Putamen (tissue), 1 donor: ENCODE measurements at regions not wholly inside any gene's neighbourhood (a gene's known extent, or its start where the extent isn't known, plus 50 kb on each side); places are given as distances from the start of the nearest gene placed in this dataset.

Experiments
- DNase-seq: peaks from one replicate; pipeline ENCODE4 v3.0.0-alpha.2; 2016; ENCODE audit warnings: low spot score

DNA sequence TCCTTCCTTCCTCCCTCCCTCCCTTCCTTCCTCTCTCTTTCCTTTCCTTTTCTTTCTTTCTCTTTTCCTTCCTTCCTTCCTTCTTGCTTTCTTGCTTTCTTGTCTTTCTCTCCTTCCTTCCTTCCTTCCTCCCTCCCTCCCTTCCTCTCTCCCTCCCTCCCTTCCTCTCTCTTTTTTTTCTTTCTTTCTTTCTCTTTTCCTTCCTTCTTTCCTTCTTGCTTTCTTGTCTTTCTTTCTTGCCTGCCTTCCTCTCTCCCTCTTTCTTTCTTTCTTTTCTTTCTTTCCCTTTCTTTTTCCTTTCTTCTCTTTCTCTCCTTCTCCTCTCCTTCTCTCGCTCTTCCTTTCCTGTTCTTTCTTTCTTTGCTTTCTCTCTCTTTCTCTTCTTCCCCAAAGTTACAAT lies 728.4 kb upstream of the ADAMTS5 start:
- DNase-seq = no peak

DNA sequence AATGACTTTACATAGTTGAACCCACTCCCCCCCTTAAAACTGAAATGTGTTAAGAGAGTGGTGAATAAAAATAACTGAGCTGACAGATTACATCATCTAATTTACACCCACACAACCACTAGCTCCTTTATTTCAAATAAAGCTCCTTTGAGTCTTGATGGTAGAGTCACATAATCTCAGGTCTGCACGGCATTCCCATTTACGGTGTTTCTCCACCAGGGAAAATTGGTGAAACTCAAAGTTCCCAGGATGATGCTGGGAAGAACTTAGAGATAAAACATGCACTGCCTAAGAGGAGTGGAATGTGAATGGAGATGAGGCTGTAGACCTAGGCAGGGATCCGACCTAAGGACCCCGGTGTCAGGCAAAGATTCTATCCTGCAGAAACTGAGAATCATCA lies 727.8 kb upstream of the ADAMTS5 start:
- peak; percentile 59 for DNase-seq

DNA sequence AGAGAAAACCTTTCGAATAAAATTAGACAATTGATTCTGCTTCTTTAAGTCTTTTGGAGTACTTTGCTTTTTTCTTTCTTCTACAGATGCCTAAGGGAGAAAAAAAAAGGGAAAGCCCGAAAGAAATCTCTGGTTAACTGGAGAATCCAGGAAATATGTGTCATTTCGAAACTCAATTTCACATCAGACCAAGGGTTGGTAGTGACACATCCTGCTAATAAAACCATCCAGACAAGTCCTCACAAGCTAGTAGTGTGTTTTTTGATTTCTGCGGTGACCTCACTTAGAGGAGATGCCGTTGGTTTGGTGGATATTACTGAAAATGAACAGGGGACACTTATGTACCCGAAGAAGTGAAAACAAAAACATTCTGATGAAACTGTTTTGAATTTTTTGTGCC lies 726.5 kb upstream of the ADAMTS5 start:
- no peak for DNase-seq

DNA sequence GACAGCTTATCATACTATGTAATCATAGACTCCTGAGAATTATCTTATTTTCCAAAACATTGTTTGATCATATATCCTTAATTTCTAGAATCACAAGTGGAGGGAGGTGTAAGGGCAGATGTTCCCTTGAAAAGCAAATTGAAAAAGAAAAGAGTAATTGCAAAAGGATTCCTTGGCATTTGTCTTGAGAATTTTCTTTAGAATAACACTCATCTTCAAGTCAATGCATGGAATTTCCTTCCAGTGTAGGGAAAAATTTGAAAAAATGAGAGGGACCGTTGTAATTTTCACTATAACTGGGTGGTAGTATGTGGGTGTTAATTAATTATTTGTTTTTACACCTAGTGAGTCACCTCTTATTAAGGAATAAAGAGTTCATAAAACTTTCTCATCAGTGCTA lies 724.6 kb upstream of the ADAMTS5 start:
- no peak for DNase-seq

DNA sequence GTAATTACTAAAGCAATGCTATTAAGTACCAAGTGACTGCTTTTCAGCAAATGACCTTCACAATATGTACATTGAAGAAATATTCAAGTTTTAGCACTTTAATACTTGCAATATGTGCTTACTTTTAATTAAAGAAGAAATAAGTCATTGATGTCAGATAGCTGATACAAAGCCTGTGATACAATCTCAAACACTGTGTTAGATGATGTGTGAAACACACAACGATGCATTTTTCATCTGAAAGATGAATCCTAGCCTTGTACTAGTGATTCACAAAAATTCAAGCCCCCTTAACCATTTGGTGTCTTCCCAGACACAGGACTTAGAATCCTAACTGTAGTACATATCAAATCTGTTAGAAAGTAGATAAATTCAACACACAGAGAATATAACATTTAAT lies 724.1 kb upstream of the ADAMTS5 start:
- DNase-seq = no peak

DNA sequence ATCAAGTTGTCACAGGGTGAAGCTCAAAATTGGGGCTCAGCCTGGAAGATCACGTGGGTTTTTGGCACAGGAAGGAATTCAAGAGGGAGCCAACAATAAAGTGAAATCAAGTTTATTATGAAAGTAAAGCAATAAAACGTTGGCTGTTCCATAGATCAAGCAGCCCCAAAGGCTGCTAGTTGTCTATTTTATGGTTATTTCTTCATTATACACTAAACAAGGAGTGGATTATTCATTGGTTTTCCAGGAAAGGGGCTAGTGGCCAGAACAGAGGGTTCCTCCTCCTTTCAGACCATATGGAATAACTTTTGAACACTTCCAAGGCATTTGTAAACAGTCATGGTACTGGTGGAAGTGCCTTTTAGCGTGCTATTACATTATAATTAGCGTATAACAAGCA lies 723.5 kb upstream of the ADAMTS5 start:
- DNase-seq = no peak

DNA sequence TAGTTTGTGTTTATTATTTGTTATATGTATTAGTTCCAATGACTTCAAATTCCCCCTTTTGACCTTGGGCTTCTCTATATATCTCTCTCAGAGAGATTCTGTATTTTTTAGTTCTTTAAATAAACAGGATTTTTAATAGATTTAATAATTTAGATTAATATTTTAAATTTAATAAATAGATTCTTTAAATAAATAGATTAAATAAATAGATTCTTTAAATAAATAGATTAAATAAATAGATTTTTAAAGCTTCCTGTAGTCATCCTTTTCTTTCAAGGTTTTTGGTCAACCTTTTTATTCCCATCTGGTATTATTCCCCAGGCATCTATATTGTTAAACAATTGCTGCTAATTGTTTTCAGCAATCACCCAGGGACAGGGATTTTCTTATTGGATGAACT lies 721.9 kb upstream of the ADAMTS5 start:
- no peak for DNase-seq

DNA sequence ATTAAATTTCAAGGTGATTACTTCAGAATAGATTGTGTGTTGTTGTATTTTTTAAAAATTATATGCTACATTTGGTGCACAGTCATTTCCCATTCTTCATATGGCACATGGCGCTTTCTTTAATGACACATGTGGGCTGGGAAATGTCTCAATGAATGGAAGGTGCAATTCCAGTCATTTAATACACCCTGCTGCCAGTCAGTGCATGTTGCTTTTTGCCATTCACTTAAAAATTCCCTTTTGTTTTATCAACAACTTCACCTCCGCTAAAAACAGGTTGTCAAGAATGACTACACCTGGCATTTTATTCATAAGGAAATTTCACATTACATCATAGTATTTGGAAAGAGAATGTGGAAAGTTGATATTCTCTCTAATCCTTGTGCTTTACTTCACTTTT lies 716.4 kb upstream of the ADAMTS5 start:
- no peak for DNase-seq

DNA sequence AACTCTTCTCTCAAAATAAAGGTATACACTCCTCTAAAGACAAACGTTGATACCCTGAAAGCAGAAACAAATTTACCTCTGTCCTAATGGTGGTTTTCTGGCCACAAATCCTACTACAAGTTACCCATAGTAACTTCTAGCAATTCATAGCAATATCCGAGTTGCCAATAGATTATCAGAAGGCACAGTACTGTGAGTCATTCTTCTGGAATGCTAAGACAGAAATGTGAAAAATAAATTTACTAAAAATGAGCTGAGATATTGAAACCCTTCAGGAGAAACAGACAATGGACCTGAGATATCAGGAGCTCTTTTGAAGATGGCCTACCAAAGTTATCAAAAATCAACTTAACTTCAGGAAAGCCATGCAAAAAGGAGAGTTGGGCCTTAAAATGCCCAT lies 715.0 kb upstream of the ADAMTS5 start:
- no peak for DNase-seq

DNA sequence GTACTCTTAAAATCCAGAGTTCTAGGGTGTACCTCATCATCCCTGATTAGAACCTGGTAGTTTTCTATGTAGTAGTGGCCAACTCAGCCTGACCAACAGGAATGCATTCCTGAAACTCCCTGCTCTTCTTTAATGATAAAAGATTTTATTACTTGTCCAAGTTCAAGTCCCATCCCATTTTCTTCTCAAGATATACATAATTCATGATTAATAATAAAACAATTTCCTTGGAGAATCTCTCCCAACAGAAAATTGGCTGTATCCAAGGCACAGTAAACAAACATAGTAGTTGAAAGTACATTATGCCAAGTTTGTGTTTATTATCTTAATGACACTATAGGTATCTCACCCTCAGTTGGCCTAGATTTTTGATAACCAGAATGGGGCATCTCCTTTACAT lies 714.1 kb upstream of the ADAMTS5 start:
- DNase-seq = no peak

DNA sequence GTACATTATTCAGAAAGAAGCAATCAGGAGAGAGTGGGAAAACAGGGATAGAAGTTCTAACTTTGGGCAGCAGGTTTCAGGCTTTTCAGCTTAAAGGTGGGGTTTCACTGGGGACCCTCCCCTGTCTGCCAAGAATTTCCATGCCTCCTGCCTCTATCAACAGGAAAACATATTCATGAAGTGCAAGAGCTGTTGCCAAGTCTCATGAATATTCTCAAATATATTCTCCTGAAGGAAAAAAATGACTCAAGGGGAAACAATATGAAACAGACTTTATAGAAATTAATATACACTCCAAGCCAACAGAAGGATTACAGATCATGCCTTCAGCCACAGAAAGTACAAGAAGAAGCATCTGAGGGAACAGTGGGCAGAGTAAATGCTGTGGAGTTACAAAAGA lies 713.3 kb upstream of the ADAMTS5 start:
- DNase-seq = no peak

DNA sequence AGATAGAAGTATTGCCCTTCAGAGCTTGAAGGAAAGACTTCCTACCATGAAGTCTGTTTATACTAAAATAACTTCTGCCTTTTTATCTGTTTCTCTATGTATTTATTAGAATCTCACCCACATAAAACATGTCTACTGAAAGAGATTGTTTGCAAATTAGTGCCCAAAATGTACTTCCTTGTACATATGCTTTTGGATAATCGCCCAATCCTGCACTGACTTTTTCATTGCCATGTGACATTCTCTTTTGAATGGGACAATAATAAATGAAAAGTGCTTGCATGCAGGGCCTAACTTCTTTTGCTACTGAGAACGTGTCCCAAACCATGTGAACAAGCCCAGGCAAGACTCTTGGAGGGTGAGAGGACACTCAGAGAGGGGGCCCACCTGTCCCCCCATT lies 711.6 kb upstream of the ADAMTS5 start:
- no peak for DNase-seq

DNA sequence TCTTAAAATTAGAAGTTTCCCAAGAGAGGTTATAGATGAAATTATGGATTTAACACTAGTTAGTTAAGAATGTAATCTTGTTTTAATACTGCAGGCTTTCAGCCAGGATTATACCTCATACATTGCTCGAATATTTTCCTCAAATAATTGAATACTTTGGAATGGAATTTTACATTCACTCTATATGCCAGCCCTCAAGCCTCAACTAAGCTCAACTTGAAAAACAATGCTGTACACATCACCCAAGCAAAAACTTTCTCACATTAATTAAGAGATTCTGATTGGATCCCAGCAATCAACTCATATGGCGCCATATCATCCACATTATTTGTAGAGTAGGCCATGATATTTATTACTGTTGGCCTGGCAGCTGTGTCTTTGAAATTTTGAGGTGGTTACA lies 710.7 kb upstream of the ADAMTS5 start:
- DNase-seq = no peak

DNA sequence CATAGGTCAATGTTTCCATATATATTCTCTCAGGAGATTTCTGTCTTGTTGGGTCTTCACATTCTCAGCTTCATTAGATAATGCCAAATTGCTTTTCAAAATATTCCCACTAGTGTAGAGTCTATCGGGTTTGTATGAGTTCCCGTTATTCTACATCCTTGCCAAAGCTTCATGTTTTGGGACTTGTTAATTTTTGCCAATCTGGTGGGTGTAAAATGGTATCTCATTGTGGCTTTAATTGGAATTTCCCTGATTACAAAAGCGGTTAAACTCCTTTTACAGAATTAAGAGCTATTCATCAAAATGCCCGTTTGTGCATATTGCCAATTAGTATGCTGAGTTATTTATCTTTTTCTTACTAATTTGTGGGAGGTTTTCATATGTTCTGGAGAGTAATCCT lies 708.4 kb upstream of the ADAMTS5 start:
- DNase-seq = no peak

DNA sequence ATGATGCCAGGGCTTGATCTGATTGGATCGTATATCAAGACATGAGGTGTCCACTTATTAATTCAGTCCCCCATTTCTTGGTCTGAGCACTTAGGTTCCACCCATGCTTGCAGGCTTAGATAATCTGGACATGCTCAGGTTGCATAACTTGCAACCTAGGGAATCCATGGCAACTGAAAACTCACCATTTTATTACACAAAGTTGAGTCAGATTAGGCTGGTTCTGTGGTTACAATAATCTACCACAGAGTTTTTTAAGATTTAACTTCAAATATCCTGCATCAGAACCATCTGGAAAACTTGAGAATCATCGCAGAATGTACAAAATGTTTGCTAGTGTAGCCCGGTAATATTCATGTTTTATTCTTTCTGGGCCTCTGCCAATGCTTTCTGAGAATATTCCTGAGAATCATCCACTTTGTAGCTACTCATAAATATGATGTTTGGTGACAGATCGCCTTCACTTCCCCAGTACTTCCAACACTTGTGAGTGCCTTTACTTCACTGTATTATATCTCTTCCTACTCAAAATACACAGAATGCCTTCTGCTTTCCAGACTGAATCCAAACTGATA lies 707.2 kb upstream of the ADAMTS5 start:
- no peak for DNase-seq

DNA sequence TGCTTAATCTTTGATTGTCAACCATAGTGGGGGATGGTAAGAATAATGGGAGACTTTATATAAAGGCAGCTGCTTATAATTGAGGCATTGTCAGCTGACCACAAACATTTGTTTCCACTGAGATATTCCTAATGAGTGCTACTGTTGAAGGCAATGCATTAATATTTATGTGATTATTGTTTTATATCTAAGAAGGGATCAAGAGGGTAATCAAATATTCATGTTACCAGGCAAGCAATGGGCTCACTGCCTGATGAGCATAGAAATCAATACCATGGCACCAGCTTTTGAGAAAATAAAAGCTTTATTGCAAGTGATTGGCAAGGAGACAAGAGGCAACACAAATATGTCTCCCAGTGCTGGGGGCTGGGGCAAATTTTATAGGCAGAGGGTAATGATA lies 706.7 kb upstream of the ADAMTS5 start:
- DNase-seq = no peak

DNA sequence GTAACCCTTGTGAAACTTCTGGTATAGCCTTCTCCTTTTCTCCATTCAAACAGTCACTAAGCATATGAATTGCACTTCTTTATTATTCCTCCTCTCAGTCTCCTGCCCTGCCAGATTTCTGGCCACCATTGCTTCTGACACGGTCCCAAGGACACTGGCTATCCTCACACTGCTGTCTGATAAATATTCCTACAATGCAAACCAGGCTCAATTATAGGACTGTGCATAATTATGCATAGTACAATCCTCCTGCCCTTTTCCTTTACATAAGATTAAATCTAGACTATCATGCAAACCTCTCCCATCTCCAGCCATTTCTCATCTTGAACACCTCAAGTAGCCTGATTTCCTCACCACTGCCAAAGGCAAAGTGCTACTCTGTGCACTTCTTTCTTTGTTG lies 704.3 kb upstream of the ADAMTS5 start:
- no peak for DNase-seq

DNA sequence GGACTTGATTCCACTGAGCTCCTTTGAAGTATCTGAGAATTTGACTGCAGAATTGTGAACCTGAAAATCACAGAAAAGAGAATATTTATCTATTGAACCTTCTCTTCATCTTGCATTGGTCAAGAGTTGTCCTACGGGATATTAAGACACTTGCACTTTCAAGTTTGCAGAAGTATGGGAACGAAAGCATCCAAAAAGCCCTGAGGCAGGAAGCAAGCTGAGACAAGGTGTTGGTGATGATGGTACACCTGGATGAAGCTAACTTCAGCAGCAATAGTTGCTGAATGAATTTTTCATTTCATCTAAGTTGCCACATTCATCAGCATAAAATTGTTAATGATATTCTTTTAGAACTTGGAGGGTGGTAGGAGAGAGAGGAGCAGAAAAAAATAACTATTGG lies 686.6 kb upstream of the ADAMTS5 start:
- no peak for DNase-seq

DNA sequence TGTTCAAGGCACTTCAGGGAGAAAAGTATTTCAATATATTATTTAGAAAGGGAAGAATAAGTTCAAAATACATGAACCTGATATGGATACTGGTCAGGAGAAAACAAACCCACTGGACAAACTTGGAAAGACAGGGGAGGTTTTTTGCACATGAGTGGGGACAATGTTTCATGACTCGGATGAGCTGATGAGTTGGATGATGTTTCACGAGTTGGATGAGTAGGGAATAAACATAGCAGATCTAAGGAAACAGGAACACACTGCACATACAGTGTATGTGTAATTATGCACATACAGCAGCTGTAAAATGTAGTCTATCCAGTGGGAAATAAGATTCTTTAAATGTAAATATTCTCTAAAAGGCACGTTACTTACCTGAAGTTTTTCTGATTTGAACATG lies 682.9 kb upstream of the ADAMTS5 start:
- DNase-seq = no peak

DNA sequence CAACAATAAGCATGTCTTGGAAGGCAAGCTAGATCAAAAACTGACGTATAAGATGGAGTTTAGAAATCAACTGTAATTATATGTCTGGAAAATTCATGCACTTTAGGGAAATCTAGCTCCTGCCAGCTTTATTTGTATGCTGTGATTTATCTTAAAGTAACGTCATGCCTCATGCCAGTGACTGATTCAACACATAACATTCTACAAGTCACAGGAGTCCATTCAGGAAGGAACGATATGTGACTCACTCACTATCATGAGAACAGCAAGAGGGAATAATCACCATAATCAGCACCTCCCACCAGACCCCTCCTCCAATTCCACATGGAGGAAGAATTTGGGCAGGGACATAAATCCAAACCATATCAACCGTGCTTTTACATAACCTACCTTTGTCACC lies 682.4 kb upstream of the ADAMTS5 start:
- DNase-seq = no peak

DNA sequence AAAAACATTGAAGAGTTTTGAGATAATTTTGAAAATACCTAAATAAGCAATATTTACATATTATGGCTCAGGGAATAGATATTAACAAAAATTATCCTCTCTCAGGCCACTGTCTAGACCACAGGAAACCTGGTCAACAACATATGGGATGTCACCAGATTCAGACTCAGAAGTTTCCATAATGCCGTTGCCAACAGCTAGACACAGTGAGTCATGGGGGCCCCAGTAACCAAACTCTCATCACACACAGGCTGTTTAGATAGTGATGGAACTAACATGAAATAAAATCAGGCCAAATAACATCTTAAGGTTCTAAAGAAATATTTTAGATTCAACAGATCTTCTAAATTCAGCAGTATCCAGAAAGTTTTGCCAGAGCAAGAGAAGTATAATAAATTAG lies 681.7 kb upstream of the ADAMTS5 start:
- DNase-seq = no peak

DNA sequence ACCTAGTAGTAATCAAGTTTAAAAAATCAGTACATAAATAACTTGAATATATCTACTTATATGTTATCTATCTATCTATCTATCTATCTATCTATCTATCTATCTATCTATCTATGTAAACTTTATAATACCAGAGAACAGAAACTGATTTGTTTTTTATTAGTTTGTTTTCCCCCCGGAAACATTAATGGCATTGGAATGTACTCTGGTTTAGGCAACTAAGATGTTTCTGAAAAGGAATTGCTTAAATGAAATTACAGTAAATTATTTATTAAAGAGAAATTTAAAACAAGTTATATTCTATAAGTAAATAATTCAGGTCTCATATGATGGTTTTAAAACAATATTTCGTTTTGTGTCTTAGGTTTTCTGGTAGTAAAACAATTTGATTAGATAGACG lies 681.0 kb upstream of the ADAMTS5 start:
- DNase-seq = no peak

DNA sequence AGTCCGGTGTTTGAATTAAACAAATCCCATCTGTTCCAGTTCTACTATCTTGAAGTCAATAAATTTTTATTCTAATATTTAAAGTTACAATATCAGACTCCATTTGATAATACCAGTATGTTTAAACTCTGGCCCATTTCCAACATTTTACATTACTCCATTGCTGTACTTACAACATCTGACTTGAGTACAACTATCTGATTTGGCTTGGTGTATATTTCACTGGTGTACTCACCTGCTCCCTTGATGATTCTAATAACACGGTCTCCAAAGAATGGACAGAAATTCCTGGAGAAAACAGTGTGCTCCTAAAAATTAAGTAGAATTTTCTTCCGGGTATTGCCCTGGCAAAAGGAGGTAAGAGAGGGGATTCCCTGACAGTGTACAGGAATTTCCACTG lies 680.5 kb upstream of the ADAMTS5 start:
- DNase-seq = no peak

DNA sequence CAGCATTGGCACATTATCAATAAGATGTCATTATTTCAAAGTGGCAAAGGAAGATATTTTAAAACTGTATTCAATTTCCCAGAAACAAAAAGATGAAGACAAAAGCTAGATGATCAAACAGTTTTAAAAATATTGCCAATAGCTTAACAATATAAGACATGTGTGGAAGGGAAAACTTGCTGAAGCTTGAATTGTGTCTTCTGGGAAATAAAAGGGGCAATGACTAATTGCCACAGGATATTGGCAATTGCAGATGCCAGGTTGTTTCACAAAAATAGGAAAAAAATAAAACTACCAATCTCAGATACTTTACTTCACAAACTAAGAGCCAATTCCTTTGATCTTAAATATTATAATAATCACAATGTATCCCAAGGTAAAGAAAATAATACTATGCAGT lies 679.8 kb upstream of the ADAMTS5 start:
- no peak for DNase-seq

DNA sequence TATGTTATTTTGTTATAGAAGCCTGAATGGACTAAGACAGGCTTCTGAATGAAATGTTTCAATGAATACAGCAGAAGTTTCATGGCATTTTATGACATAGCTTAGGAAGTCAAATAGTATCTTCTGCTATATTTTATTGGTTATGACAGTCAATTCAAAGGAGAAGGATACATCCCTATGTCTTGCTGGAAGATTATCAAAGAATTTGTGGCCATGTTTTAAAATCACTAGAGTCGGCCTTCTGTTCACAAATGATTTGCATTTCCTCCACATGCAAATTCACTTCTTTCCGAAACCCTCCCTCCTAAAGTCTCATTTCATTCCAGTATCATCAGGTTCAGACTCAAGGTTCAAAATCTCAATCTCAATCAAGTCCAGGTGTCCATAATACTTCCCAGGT lies 679.2 kb upstream of the ADAMTS5 start:
- DNase-seq = no peak
